PC-9 (cell line): ENCODE measurements at regions not wholly inside any gene's neighbourhood (a gene's known extent, or its start where the extent isn't known, plus 50 kb on each side); places are given as distances from the start of the nearest gene placed in this dataset.

ENCODE experiments used
- CTCF ChIP-seq: fragments of 200-600 bp; sonication (generic); conservative IDR thresholded peaks from 2 replicates; pipeline ENCODE4 v1.6.1; 2017; ENCODE audit warnings: mixed run types, antibody characterized with exemption, mild to moderate bottlenecking, moderate library complexity
- EZH2 ChIP-seq: fragments of 200-600 bp; sonication (generic); IDR thresholded peaks from 2 replicates; pipeline ENCODE4 v1.8.0; 2017; ENCODE audit warnings: antibody characterized with exemption, low read depth

DNA sequence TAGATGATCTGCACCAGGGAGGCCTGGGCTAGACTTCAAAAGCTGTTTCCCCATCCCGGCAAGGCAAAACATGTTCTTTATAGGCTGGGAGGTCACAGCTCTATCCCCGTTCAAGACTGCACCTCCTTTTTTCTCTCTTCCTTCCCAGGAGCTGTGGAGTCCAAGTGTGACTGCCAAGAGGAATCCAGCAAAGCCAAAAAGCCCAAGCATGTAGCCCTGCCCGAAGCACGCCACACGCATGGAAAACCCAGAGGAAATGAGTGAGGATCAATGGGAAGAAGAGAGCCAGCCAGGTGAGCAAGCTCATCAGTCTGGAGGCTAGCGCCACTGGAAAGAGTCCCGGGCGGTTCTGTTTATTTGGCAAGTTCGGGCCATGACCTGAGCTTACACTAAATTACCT is 240.4 kb downstream of the PRL start:
- no peak for TF ChIP-seq CTCF
- no peak for TF ChIP-seq EZH2
